Gastrocnemius medialis (tissue), 4 donors: ENCODE measurements at regions not wholly inside any gene's neighbourhood (a gene's known extent, or its start where the extent isn't known, plus 50 kb on each side); places are given as distances from the start of the nearest gene placed in this dataset.

Source experiments
- ATAC-seq, 2 donors: fragments of 150-250 bp; one replicate each; pipeline ENCODE4 v1.9.1; 2016
- DNase-seq, 2 donors: peaks; one replicate each; pipeline ENCODE4 v3.0.0-alpha.2; 2019
- H3K27ac ChIP-seq, 4 donors: fragments of 200-600 bp; sonication (generic); 1 replicate in 1 of 4; 2 replicates in 3 of 4; pipeline ENCODE4 v1.5.1; 2016 to 2018; ENCODE audit warnings: mild to moderate bottlenecking in 2 of 4, moderate library complexity in 1 of 4
- H3K27me3 ChIP-seq, 3 donors: fragments of 200-600 bp; sonication (generic) in 2 of 3; 1 replicate in 1 of 3; 2 replicates in 2 of 3; pipeline versions ENCODE4 v1.5.1 to v1.6.0; 2016 to 2019; ENCODE audit warnings: mild to moderate bottlenecking in 1 of 3, moderate library complexity in 1 of 3
- H3K36me3 ChIP-seq, 2 donors: fragments of 200-600 bp; sonication (generic) in 1 of 2; one replicate each; pipeline ENCODE4 v1.5.1; 2017 to 2018
- H3K4me1 ChIP-seq, 2 donors: fragments of 200-600 bp; sonication (generic) in 1 of 2; one replicate each; pipeline ENCODE4 v1.5.1; 2016 to 2017; ENCODE audit warnings: mild to moderate bottlenecking in 2 of 2
- H3K4me3 ChIP-seq, 4 donors: fragments of 200-600 bp; sonication (generic) in 3 of 4; 1 replicate in 1 of 4; 2 replicates in 3 of 4; pipeline ENCODE4 v1.5.1; 2016 to 2019; ENCODE audit warnings: mild to moderate bottlenecking in 2 of 4
- H3K9me3 ChIP-seq, 3 donors: fragments of 200-600 bp; sonication (generic) in 2 of 3; 1 replicate in 1 of 3; 2 replicates in 2 of 3; pipeline ENCODE4 v1.5.1; 2016 to 2019
- POLR2A ChIP-seq, 2 donors: fragments of 450-650 bp; IDR thresholded peaks; one replicate each; pipeline ENCODE4 v1.6.1; 2017; ENCODE audit warnings: antibody characterized with exemption in 2 of 2, mild to moderate bottlenecking in 2 of 2, moderate library complexity in 2 of 2
- in situ Hi-C, 4 donors: fragments of 200-750 bp; cut with MboI; loops; one replicate each; pipeline versions ENCODE4 v1.15.0 to v1.8.0; 2017; ENCODE audit warnings: low sequenced_read_pairs in 4 of 4
- intact Hi-C: fragments of 100-400 bp; cut with DNase I; formaldehyde crosslinking; loops from one replicate; pipeline ENCODE4 v1.15.1; 2023; ENCODE audit warnings: low total_unique reads
- TF ChIP-seq, protein P1 (sequence below), 5 experiments: fragments of 450-650 bp in 3 of 5; fragments of 200-600 bp in 2 of 5; sonication (generic) in 2 of 5; IDR thresholded peaks in 4 of 5; conservative IDR thresholded peaks in 1 of 5; 1 replicate in 4 of 5; 2 replicates in 1 of 5; pipeline ENCODE4 v1.5.1; 2016 to 2019; ENCODE audit warnings: antibody characterized with exemption in 5 of 5, mild to moderate bottlenecking in 3 of 5, moderate library complexity in 3 of 5

DNA sequence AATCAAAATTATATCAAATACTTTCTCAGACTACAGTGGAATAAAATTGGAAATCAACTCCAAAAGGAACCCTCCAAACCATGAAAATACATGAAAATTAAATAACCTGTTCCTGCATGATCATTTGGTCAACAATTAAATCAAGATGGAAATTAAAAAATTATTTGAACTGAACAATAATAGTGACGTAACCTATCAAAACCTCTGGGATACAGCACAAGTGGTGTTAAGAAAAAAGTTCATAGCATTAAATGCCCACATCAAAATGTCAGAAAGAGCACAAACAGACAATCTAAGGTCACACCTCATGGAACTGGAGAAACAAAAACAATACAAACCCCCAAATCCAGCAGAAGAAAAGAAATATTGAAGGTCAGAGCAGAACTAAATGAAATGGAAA is 1460.7 kb downstream of the OLFM4 start:
- in situ Hi-C loops (no loop called here), intact Hi-C loops (no loop called here)
- ATAC-seq (no peak), DNase-seq (no peak)
- Histone ChIP-seq H3K27ac (no peak overlapping the region), H3K9me3 (no peaks in the 10 kb centered on the region), H3K27me3 (no peaks in the 10 kb centered on the region), H3K4me3 (no peak overlapping the region), H3K36me3 (no peaks in the 10 kb centered on the region), H3K4me1 (no peaks in the 10 kb centered on the region)
- TF ChIP-seq, protein P1, sequence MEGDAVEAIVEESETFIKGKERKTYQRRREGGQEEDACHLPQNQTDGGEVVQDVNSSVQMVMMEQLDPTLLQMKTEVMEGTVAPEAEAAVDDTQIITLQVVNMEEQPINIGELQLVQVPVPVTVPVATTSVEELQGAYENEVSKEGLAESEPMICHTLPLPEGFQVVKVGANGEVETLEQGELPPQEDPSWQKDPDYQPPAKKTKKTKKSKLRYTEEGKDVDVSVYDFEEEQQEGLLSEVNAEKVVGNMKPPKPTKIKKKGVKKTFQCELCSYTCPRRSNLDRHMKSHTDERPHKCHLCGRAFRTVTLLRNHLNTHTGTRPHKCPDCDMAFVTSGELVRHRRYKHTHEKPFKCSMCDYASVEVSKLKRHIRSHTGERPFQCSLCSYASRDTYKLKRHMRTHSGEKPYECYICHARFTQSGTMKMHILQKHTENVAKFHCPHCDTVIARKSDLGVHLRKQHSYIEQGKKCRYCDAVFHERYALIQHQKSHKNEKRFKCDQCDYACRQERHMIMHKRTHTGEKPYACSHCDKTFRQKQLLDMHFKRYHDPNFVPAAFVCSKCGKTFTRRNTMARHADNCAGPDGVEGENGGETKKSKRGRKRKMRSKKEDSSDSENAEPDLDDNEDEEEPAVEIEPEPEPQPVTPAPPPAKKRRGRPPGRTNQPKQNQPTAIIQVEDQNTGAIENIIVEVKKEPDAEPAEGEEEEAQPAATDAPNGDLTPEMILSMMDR (IDR thresholded peaks at IDR 0.05 in 4 of 5, conservative IDR thresholded peaks at IDR 0.05 in 1 of 5): no peak

DNA sequence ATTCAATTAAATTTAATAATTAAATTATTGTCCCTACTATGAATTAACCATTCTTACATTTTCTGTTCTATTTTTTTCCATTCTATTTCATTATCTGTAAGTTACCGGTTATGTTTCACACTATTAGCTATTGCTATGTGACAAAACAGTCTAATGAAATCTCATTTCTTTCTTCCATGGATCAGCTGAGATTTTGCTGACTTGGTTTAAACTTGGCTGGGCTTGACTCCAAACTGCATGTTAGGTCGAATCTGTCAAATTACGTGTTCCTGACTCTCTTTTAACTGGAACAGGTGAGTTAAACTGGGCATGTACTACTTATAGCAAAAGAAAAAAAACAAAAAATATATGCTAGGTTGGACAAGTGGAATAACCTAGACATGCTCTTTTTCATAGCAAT is 1464.4 kb downstream of the OLFM4 start:
- no peaks in the 10 kb centered on the region for H3K36me3 ChIP-seq
- H3K27ac ChIP-seq: no peak overlapping the region
- TF ChIP-seq, protein P1 (IDR thresholded peaks at IDR 0.05 in 4 of 5, conservative IDR thresholded peaks at IDR 0.05 in 1 of 5): no peak
- TF ChIP-seq POLR2A (IDR thresholded peaks at IDR 0.05): no peak
- in situ Hi-C loops: no loop called here
- no peak for ATAC-seq
- no peak overlapping the region for H3K4me3 ChIP-seq
- H3K4me1 ChIP-seq: no peaks in the 10 kb centered on the region
- intact Hi-C loops: no loop called here
- no peaks in the 10 kb centered on the region for H3K9me3 ChIP-seq
- DNase-seq: no peak
- H3K27me3 ChIP-seq: no peaks in the 10 kb centered on the region

DNA sequence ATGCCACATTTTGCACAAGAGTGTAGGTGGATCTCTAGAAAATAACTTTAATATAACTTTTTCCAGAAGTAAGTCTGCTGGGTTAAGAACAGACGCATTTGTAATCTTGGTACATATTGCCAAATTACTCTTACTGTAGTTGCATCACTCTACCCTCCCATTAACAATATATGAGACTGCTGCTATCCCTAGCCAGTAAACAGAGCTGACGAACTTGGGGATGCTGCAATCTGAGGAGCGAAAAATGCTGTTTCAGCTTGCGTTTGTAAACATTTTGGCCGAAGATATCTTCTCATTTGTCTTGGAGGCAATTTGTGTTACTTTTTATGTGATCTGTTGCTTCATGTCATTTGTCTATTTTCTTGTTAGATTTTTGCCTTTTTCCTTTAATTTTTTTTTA is 1482.8 kb downstream of the OLFM4 start:
- in situ Hi-C loops: no loop called here
- H3K27me3 ChIP-seq: no peaks in the 10 kb centered on the region
- TF ChIP-seq, protein P1 (IDR thresholded peaks at IDR 0.05 in 4 of 5, conservative IDR thresholded peaks at IDR 0.05 in 1 of 5): no peak
- no peak for TF ChIP-seq POLR2A (IDR thresholded peaks at IDR 0.05)
- H3K27ac ChIP-seq: no peak overlapping the region
- H3K9me3 ChIP-seq: no peaks in the 10 kb centered on the region
- intact Hi-C loops: no loop called here
- no peak overlapping the region for H3K4me3 ChIP-seq
- DNase-seq (no peak), ATAC-seq (no peak)
- no peaks in the 10 kb centered on the region for H3K4me1 ChIP-seq
- H3K36me3 ChIP-seq: no peaks in the 10 kb centered on the region

DNA sequence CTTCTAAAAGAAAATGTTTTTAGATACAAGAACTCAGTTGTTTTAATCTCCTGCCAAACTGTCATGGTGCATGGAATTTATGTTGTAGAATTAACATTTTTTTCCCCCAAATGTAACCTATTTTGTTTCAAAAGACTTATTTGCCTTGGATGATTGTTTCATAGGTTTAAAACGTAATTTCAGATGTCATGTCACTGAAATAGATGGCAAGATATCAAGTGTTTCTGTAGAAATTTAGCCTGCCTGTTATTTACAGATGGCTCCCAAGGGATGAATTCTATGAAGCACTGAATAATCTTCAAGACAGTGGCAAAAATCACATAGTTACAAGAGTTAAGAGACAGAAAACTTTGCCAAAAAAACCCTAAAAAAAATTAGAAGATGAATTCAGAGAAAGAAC is 1484.6 kb downstream of the OLFM4 start:
- no peak overlapping the region for H3K27ac ChIP-seq
- no peaks in the 10 kb centered on the region for H3K9me3 ChIP-seq
- no peak overlapping the region for H3K4me3 ChIP-seq
- TF ChIP-seq, protein P1 (IDR thresholded peaks at IDR 0.05 in 4 of 5, conservative IDR thresholded peaks at IDR 0.05 in 1 of 5): no peak
- no peak for TF ChIP-seq POLR2A (IDR thresholded peaks at IDR 0.05)
- no peaks in the 10 kb centered on the region for H3K36me3 ChIP-seq
- ATAC-seq (no peak), DNase-seq (no peak)
- intact Hi-C loops: no loop called here
- in situ Hi-C loops: no loop called here
- no peaks in the 10 kb centered on the region for H3K27me3 ChIP-seq
- H3K4me1 ChIP-seq: no peaks in the 10 kb centered on the region

DNA sequence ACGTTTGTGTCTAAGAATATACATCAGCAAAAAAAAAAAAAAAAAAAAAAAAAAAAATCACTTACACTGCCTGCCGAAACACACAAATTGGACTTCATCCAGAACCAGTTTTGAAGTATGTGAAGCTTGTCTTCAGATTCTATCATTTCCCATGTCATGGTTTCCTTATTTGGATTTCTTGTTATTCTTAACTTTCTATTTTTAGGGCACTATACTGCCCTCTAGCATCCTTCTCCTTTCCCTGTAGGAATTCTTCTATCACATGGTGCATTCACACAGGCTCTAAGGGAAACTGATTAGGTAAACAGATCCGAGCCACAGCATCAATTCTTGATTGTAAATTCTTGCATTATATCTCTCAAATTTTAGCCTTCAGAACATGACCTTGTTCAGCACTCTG is 1507.5 kb downstream of the OLFM4 start:
- in situ Hi-C loops: no loop called here
- Histone ChIP-seq H3K27me3 (no peaks in the 10 kb centered on the region), H3K4me1 (no peaks in the 10 kb centered on the region), H3K27ac (no peak overlapping the region), H3K9me3 (no peaks in the 10 kb centered on the region), H3K4me3 (no peak overlapping the region), H3K36me3 (no peaks in the 10 kb centered on the region)
- intact Hi-C loops: no loop called here
- ATAC-seq (no peak), DNase-seq (no peak)
- no peak for TF ChIP-seq POLR2A (IDR thresholded peaks at IDR 0.05)
- TF ChIP-seq, protein P1 (IDR thresholded peaks at IDR 0.05 in 4 of 5, conservative IDR thresholded peaks at IDR 0.05 in 1 of 5): no peak
